Activated CD4-positive, alpha-beta memory T cell treated with anti-CD3 and anti-CD28 coated beads for 36 hours (primary cell): ENCODE measurements at regions not wholly inside any gene's neighbourhood (a gene's known extent, or its start where the extent isn't known, plus 50 kb on each side); places are given as distances from the start of the nearest gene placed in this dataset.

ENCODE experiments used
- CTCF ChIA-PET: fragments of 350-600 bp; sonication (Branson Sonifier 250); formaldehyde crosslinking; loops from one replicate; lab custom pipeline; 2021; ENCODE audit warnings: antibody characterized with exemption, inconsistent platforms; lab: Charles Lee
- POLR2A ChIA-PET: fragments of 350-600 bp; sonication (Branson Sonifier 250); formaldehyde crosslinking; loops from one replicate; lab custom pipeline; 2021; ENCODE audit warnings: antibody characterized with exemption; lab: Charles Lee
- DNase-seq: peaks from one replicate; pipeline ENCODE4 v3.0.0-alpha.2; 2020
- H3K27ac Mint-ChIP-seq: one replicate; pipeline ENCODE4 v1.8.0; 2021; ENCODE audit warnings: mixed read lengths
- H3K27me3 Mint-ChIP-seq: one replicate; pipeline ENCODE4 v1.8.0; 2021; ENCODE audit warnings: mixed read lengths
- H3K36me3 Mint-ChIP-seq: one replicate; pipeline ENCODE4 v1.8.0; 2021; ENCODE audit warnings: mixed read lengths
- H3K4me1 Mint-ChIP-seq: one replicate; pipeline ENCODE4 v1.8.0; 2021; ENCODE audit warnings: low read depth, mixed read lengths
- H3K4me3 Mint-ChIP-seq: one replicate; pipeline ENCODE4 v1.8.0; 2021; ENCODE audit warnings: mild to moderate bottlenecking, mixed read lengths
- H3K9me3 Mint-ChIP-seq: one replicate; pipeline ENCODE4 v1.8.0; 2021; ENCODE audit warnings: mixed read lengths
- intact Hi-C: fragments of 100-400 bp; cut with micrococcal nuclease; formaldehyde crosslinking; loops from one replicate; pipeline ENCODE4 v1.15.1; 2023

DNA sequence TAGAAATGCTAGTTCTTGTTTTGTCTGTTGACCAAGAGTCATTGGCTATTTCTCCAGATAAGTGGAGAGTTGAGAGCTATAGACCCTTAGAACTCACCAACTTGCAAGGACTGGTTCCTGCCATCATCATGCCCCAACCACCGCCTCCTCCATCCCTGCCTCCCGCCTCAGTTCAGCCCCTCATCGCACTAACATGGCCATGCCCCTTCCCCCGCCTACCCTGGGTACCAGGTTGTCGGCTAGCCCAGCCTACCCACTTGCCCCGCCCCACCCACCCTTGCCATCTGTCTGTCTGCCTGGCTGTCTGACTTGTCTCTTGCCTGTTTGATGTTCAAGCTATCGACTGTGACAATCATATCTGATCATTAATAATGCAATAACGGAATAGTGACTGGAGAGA lies 154.1 kb downstream of the TRIM29 start:
- Mint-ChIP-seq H3K4me3 (no peak overlapping the region), H3K4me1 (no peaks in the 10 kb centered on the region), H3K36me3 (no peaks in the 10 kb centered on the region), H3K9me3 (no peaks in the 10 kb centered on the region), H3K27me3 (peaks cover 2% of the 10 kb centered on the region), H3K27ac (no peak overlapping the region)
- DNase-seq, result no peak
- CTCF ChIA-PET, result no interaction called here
- POLR2A ChIA-PET, result no interaction called here
- intact Hi-C loops, result no loop called here

- no peaks in the 10 kb centered on the region for H3K36me3 Mint-ChIP-seq
- H3K27ac Mint-ChIP-seq, result no peak overlapping the region
- no peak overlapping the region for H3K4me3 Mint-ChIP-seq
- H3K4me1 Mint-ChIP-seq, result no peaks in the 10 kb centered on the region
- ChIA-PET POLR2A (no interaction called here), CTCF (no interaction called here)
- DNase-seq, result no peak
- H3K9me3 Mint-ChIP-seq, result no peaks in the 10 kb centered on the region
- peaks cover 4% of the 10 kb centered on the region for H3K27me3 Mint-ChIP-seq
- intact Hi-C loops, result no loop called here
These were observed 154.6 kb downstream of the TRIM29 start for GRCh38 chr11:119983240-119983732.

DNA sequence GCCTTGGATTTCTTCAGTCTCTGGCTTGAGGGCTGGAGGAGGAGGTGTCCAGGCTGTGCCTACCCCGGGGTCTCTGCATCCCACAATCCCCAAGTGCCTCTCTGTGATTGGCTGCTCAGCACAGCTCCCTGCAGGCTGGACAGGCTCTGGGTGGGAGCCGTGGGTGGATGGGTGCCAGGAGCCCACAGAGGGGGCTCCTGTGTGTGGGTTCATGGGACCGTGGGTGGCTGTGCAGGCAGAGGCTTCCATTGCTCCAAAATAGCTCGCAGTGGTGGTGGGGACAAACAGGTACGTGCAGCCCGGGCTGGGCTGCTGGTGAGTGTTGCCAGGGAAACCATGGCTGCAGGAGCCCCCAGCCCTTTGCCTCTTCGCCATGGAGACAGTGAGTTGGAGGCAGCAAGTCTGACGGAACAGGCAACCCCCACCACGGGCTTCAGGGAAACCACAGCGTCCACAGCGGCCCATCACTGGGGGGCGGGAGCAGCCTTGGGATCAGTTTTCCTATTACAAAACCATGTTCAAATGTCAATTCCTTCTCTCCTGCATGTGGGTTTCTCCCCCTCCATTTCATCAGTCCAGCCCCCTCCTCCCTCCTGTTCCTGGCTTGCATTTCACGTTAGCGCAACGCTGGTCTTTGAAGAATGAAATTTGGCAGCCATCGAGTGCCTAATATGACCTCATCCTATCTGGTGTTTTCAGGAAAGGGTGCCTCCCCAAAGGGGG lies 155.2 kb downstream of the TRIM29 start:
- CTCF ChIA-PET, result no interaction called here
- H3K27ac Mint-ChIP-seq, result no peak overlapping the region

DNA sequence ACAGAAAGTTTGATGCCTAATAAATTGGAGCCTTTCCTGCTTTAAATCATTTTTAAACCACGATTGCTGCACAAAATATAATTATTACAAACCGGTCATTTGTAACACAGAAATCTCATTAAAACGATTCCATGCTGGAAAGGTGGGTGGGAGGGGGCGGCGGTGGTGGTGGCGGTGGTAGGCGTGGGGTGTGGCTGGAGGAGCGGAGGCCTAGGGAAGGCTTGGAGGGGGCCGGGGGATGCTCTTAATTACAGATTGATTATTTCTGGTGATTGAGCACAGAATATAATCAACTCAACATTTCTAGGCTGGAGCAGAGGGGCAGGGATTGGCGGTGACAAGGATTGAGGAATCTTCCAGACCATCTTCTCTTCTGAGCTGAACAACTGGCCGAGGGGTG lies 157.5 kb downstream of the TRIM29 start:
- H3K27me3 Mint-ChIP-seq, result peaks cover 2% of the 10 kb centered on the region
- CTCF ChIA-PET, result no interaction called here
- H3K9me3 Mint-ChIP-seq, result no peaks in the 10 kb centered on the region
- H3K36me3 Mint-ChIP-seq, result no peaks in the 10 kb centered on the region
- no peak for DNase-seq
- POLR2A ChIA-PET, result no interaction called here
- H3K4me1 Mint-ChIP-seq, result no peaks in the 10 kb centered on the region
- intact Hi-C loops, result no loop called here
- no peak overlapping the region for H3K4me3 Mint-ChIP-seq
- no peak overlapping the region for H3K27ac Mint-ChIP-seq

More for the DNA sequence above, 155.2 kb downstream of the TRIM29 start:
- no peaks in the 10 kb centered on the region for H3K4me1 Mint-ChIP-seq
- no peak overlapping the region for H3K4me3 Mint-ChIP-seq
- H3K9me3 Mint-ChIP-seq, result no peaks in the 10 kb centered on the region
- POLR2A ChIA-PET, result no interaction called here
- DNase-seq, result no peak
- H3K36me3 Mint-ChIP-seq, result no peaks in the 10 kb centered on the region
- H3K27me3 Mint-ChIP-seq, result peaks cover 4% of the 10 kb centered on the region
- intact Hi-C loops, result no loop called here

DNA sequence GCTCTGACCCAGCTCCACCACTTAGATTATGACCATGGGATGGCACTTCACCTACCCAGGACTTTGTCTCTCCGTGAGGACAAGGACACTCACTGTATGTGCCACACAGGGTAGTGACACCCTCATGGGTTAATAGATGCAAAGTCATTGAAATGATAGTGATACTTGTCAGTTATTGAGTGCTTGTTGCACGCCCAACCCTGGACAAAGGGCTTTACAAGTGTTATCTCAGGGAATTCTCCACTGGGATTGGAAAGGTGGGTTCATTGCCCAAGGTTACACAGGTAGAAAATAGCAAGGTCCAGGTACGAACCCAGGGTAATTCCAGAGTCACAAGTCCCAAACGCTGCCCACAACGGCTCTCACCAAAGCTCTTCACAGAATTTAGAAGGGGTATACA lies 158.2 kb downstream of the TRIM29 start:
- intact Hi-C loops, result no loop called here
- POLR2A ChIA-PET, result no interaction called here

GRCh38 chr11:119978696-119979095 lies 159.2 kb downstream of the TRIM29 start:
- no peak overlapping the region for H3K4me3 Mint-ChIP-seq
- intact Hi-C loops, result no loop called here
- H3K9me3 Mint-ChIP-seq, result no peaks in the 10 kb centered on the region
- H3K27me3 Mint-ChIP-seq, result peaks cover 6% of the 10 kb centered on the region
- POLR2A ChIA-PET, result no interaction called here
- no peaks in the 10 kb centered on the region for H3K36me3 Mint-ChIP-seq
- no peaks in the 10 kb centered on the region for H3K4me1 Mint-ChIP-seq
- no peak overlapping the region for H3K27ac Mint-ChIP-seq
- CTCF ChIA-PET, result interaction anchor here (0.6 to 0.7 kb wide), 2 partner anchors 13 to 62 kb away, joined by 3 to 4 read pairs; no protein-coding TSS in a partner anchor
- DNase-seq, result no peak

More for the DNA sequence above, 158.2 kb downstream of the TRIM29 start:
- Mint-ChIP-seq H3K27me3 (peaks cover 3% of the 10 kb centered on the region), H3K9me3 (no peaks in the 10 kb centered on the region), H3K4me3 (no peak overlapping the region), H3K4me1 (no peaks in the 10 kb centered on the region), H3K36me3 (no peaks in the 10 kb centered on the region), H3K27ac (no peak overlapping the region)
- CTCF ChIA-PET, result no interaction called here
- no peak for DNase-seq

GRCh38 chr11:119977881-119978280 lies 160.0 kb downstream of the TRIM29 start:
- H3K4me1 Mint-ChIP-seq, result no peaks in the 10 kb centered on the region
- no peak for DNase-seq
- no peaks in the 10 kb centered on the region for H3K9me3 Mint-ChIP-seq
- CTCF ChIA-PET, result no interaction called here
- no peaks in the 10 kb centered on the region for H3K36me3 Mint-ChIP-seq
- intact Hi-C loops, result no loop called here
- H3K27ac Mint-ChIP-seq, result no peak overlapping the region
- peaks cover 6% of the 10 kb centered on the region for H3K27me3 Mint-ChIP-seq
- H3K4me3 Mint-ChIP-seq, result no peak overlapping the region
- POLR2A ChIA-PET, result no interaction called here

DNA sequence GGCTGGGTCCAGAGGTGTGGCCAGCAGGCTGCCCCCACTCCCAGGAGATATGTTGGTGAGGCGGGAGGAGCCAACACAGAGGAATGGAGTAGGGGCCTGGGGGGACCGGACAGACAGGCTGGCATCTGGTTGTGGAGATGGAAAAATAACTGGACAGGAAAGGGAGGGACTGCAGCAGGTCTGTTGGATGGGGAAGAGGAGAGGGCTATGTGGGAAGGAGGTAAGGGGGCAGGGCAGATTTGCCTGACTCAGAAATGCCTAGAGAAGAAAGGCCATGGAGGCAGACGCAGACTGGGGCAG lies 160.4 kb downstream of the TRIM29 start:
- no peak overlapping the region for H3K4me3 Mint-ChIP-seq
- ChIA-PET POLR2A (no interaction called here), CTCF (no interaction called here)
- intact Hi-C loops, result no loop called here
- H3K27ac Mint-ChIP-seq, result no peak overlapping the region
- H3K27me3 Mint-ChIP-seq, result peaks cover 6% of the 10 kb centered on the region
- DNase-seq, result no peak
- H3K4me1 Mint-ChIP-seq, result no peaks in the 10 kb centered on the region
- no peaks in the 10 kb centered on the region for H3K36me3 Mint-ChIP-seq
- no peaks in the 10 kb centered on the region for H3K9me3 Mint-ChIP-seq

- no peaks in the 10 kb centered on the region for H3K4me1 Mint-ChIP-seq
- POLR2A ChIA-PET, result no interaction called here
These were observed 160.9 kb downstream of the TRIM29 start for GRCh38 chr11:119976805-119977560.

GRCh38 chr11:119975561-119976152 lies 162.3 kb downstream of the TRIM29 start:
- no peaks in the 10 kb centered on the region for H3K36me3 Mint-ChIP-seq
- intact Hi-C loops, result no loop called here
- no peaks in the 10 kb centered on the region for H3K9me3 Mint-ChIP-seq
- no peak overlapping the region for H3K4me3 Mint-ChIP-seq
- POLR2A ChIA-PET, result no interaction called here
- peaks cover 8% of the 10 kb centered on the region for H3K27me3 Mint-ChIP-seq
- CTCF ChIA-PET, result no interaction called here
- no peaks in the 10 kb centered on the region for H3K4me1 Mint-ChIP-seq
- H3K27ac Mint-ChIP-seq, result no peak overlapping the region
- DNase-seq, result no peak

More at GRCh38 chr11:119976805-119977560, 160.9 kb downstream of the TRIM29 start:
- H3K27ac Mint-ChIP-seq, result no peak overlapping the region
- H3K36me3 Mint-ChIP-seq, result no peaks in the 10 kb centered on the region
- H3K9me3 Mint-ChIP-seq, result no peaks in the 10 kb centered on the region
- CTCF ChIA-PET, result no interaction called here
- intact Hi-C loops, result no loop called here
- no peak for DNase-seq
- peaks cover 6% of the 10 kb centered on the region for H3K27me3 Mint-ChIP-seq
- H3K4me3 Mint-ChIP-seq, result no peak overlapping the region

DNA sequence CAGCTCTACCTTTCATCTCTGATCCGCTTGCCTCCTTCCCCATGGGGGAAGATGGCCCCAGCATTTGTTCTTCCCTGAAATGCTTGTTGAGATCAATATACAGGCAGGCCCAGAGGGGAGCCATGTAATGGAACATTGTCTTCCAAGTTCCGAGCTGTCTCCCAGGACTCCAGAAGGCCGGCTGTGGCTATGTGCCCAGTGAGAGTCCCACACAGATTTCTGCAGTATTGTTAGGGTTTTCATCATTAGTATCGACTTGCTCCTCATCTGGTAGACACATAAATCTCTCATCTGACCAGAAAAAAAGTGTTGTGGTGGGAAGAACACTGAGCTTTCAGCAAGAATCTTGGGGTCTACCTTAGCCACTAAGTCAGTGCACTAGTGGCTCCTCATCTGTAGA lies 163.4 kb downstream of the TRIM29 start:
- Mint-ChIP-seq H3K27me3 (peaks cover 8% of the 10 kb centered on the region), H3K4me1 (no peaks in the 10 kb centered on the region), H3K4me3 (no peak overlapping the region), H3K36me3 (no peaks in the 10 kb centered on the region), H3K27ac (no peak overlapping the region), H3K9me3 (no peaks in the 10 kb centered on the region)
- POLR2A ChIA-PET, result no interaction called here
- CTCF ChIA-PET, result no interaction called here
- intact Hi-C loops, result no loop called here
- DNase-seq, result no peak

DNA sequence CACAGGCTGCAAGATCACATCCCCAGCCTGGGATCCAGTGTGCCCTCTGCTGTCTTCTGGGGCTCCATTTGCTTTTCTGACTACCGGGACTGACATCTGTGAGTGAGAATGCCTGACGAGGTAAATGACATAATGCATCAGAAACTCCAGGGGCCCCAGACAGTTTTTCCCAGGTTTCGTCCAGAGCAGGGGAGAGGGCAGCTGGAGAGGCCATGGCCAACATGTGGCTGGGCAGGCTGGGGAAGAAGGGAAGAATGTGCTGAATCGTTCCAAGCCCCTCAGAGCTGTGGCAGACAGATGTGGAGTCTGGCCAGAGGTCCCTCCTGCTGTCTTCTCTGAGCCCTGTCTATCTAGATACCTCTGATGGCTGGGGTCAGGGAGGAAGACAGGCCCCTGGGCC lies 163.9 kb downstream of the TRIM29 start:
- Mint-ChIP-seq H3K4me3 (no peak overlapping the region), H3K36me3 (no peaks in the 10 kb centered on the region), H3K27me3 (peaks cover 8% of the 10 kb centered on the region), H3K9me3 (no peaks in the 10 kb centered on the region), H3K4me1 (no peaks in the 10 kb centered on the region), H3K27ac (no peak overlapping the region)
- ChIA-PET CTCF (no interaction called here), POLR2A (no interaction called here)
- intact Hi-C loops, result no loop called here
- no peak for DNase-seq
